A673 (cell line): ENCODE measurements at regions not wholly inside any gene's neighbourhood (a gene's known extent, or its start where the extent isn't known, plus 50 kb on each side); places are given as distances from the start of the nearest gene placed in this dataset.

Experiments used
- BruUV-seq: library from RNA; stranded (reverse); fragments of 400-500 nt; replicated peaks from 2 replicates; lab custom pipeline; 2021; lab: Mats Ljungman, UMichigan
- CTCF ChIA-PET: fragments of 300-600 bp; sonication (Branson Sonifier 250); formaldehyde crosslinking; loops from one replicate; lab custom pipeline; 2022; ENCODE audit warnings: antibody characterized with exemption; lab: Charles Lee
- POLR2A ChIA-PET: fragments of 300-600 bp; sonication (Branson Sonifier 250); formaldehyde crosslinking; loops from one replicate; lab custom pipeline; 2022; ENCODE audit warnings: antibody characterized with exemption; ENCODE audit not compliant: low non-redundant PET; lab: Charles Lee
- DNase-seq: peaks from one replicate; pipeline ENCODE4 v3.0.0-alpha.2; 2015; ENCODE audit warnings: low spot score
- H3K27ac ChIP-seq: fragments of 200-600 bp; sonication (generic); 2 replicates; pipeline ENCODE4 v1.5.1; 2016; ENCODE audit warnings: mixed run types, low read depth, mild to moderate bottlenecking, mixed read lengths, antibody characterized with exemption, low read length; ENCODE audit not compliant: poor library complexity, severe bottlenecking
- H3K27me3 ChIP-seq: fragments of 200-600 bp; sonication (generic); replicated peaks from 2 replicates; pipeline ENCODE4 v1.6.1; 2017; ENCODE audit warnings: mixed run types, low read depth, mild to moderate bottlenecking, mixed read lengths, antibody characterized with exemption, low read length; ENCODE audit not compliant: insufficient read depth, poor library complexity
- H3K36me3 ChIP-seq: fragments of 200-600 bp; sonication (generic); 2 replicates; pipeline ENCODE4 v1.6.1; 2016; ENCODE audit warnings: mixed run types, mild to moderate bottlenecking, mixed read lengths, antibody characterized with exemption, low read length; ENCODE audit not compliant: insufficient read depth, poor library complexity, severe bottlenecking
- H3K4me1 ChIP-seq: fragments of 200-600 bp; sonication (generic); 2 replicates; pipeline ENCODE4 v1.6.1; 2017; ENCODE audit warnings: mixed run types, mild to moderate bottlenecking, mixed read lengths, antibody characterized with exemption, low read length; ENCODE audit not compliant: insufficient read depth, poor library complexity, severe bottlenecking
- H3K4me3 ChIP-seq: fragments of 200-600 bp; sonication (generic); 2 replicates; pipeline ENCODE4 v1.5.1; 2016; ENCODE audit warnings: low read depth, mixed run types, mild to moderate bottlenecking, mixed read lengths, low read length; ENCODE audit not compliant: poor library complexity, severe bottlenecking
- H3K9me3 ChIP-seq: fragments of 200-600 bp; sonication (generic); 2 replicates; pipeline ENCODE4 v1.6.1; 2016; ENCODE audit warnings: mixed run types, low read depth, mild to moderate bottlenecking, mixed read lengths, antibody characterized with exemption, low read length; ENCODE audit not compliant: poor library complexity, severe bottlenecking
- EZH2 ChIP-seq: fragments of 200-600 bp; sonication (generic); IDR thresholded peaks from 2 replicates; pipeline ENCODE4 v1.6.1; 2017; ENCODE audit warnings: borderline replicate concordance, low read depth, mild to moderate bottlenecking, mixed read lengths, antibody characterized with exemption, low read length; ENCODE audit not compliant: poor library complexity, severe bottlenecking
- intact Hi-C: fragments of 100-400 bp; cut with micrococcal nuclease; formaldehyde crosslinking; loops from one replicate; pipeline ENCODE4 v1.10.0; 2022; ENCODE audit not compliant: unreplicated experiment
- TF ChIP-seq, protein P1 (sequence below): fragments of 300-800, 200-600 bp; sonication (generic); conservative IDR thresholded peaks from 2 replicates; pipeline ENCODE4 v1.5.1; 2017; ENCODE audit warnings: low read depth, mild to moderate bottlenecking, antibody characterized with exemption, low read length, moderate library complexity, mixed read lengths

- no peak for DNase-seq
- H3K4me1 ChIP-seq, result no peaks in the 10 kb centered on the region
- intact Hi-C loops, result no loop called here
- no peaks in the 10 kb centered on the region for H3K9me3 ChIP-seq
- peaks cover 58% of the 10 kb centered on the region for H3K27me3 ChIP-seq
- no peak overlapping the region for H3K27ac ChIP-seq
- CTCF ChIA-PET, result no interaction called here
- TF ChIP-seq, protein P1, sequence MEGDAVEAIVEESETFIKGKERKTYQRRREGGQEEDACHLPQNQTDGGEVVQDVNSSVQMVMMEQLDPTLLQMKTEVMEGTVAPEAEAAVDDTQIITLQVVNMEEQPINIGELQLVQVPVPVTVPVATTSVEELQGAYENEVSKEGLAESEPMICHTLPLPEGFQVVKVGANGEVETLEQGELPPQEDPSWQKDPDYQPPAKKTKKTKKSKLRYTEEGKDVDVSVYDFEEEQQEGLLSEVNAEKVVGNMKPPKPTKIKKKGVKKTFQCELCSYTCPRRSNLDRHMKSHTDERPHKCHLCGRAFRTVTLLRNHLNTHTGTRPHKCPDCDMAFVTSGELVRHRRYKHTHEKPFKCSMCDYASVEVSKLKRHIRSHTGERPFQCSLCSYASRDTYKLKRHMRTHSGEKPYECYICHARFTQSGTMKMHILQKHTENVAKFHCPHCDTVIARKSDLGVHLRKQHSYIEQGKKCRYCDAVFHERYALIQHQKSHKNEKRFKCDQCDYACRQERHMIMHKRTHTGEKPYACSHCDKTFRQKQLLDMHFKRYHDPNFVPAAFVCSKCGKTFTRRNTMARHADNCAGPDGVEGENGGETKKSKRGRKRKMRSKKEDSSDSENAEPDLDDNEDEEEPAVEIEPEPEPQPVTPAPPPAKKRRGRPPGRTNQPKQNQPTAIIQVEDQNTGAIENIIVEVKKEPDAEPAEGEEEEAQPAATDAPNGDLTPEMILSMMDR, result no peak
- TF ChIP-seq EZH2, result no peak
- H3K4me3 ChIP-seq, result no peak overlapping the region
- POLR2A ChIA-PET, result no interaction called here
- H3K36me3 ChIP-seq, result no peaks in the 10 kb centered on the region
- no TSS peak for BruUV-seq
Measured at GRCh38 chr16:86052926-86053325, 154.0 kb downstream of the IRF8 start.

GRCh38 chr16:86059253-86060171 is 160.6 kb downstream of the IRF8 start:
- Histone ChIP-seq H3K4me1 (no peaks in the 10 kb centered on the region), H3K36me3 (no peaks in the 10 kb centered on the region), H3K27me3 (peaks cover 40% of the 10 kb centered on the region), H3K4me3 (no peak overlapping the region), H3K27ac (no peak overlapping the region), H3K9me3 (no peaks in the 10 kb centered on the region)
- no TSS peak for BruUV-seq
- DNase-seq, result no peak
- POLR2A ChIA-PET, result no interaction called here
- TF ChIP-seq, protein P1, result no peak
- no peak for TF ChIP-seq EZH2
- intact Hi-C loops, result no loop called here
- CTCF ChIA-PET, result no interaction called here

- Histone ChIP-seq H3K36me3 (no peaks in the 10 kb centered on the region), H3K9me3 (no peaks in the 10 kb centered on the region), H3K4me3 (no peak overlapping the region), H3K27me3 (peaks cover 35% of the 10 kb centered on the region), H3K27ac (no peak overlapping the region), H3K4me1 (no peaks in the 10 kb centered on the region)
- no peak for DNase-seq
- no TSS peak for BruUV-seq
- TF ChIP-seq, protein P1, result no peak
- no peak for TF ChIP-seq EZH2
- intact Hi-C loops, result no loop called here
- CTCF ChIA-PET, result no interaction called here
- POLR2A ChIA-PET, result no interaction called here
Measured at GRCh38 chr16:86060381-86061317, 161.7 kb downstream of the IRF8 start.
